Upper lobe of right lung (tissue), 1 donor: ENCODE measurements at regions not wholly inside any gene's neighbourhood (a gene's known extent, or its start where the extent isn't known, plus 50 kb on each side); places are given as distances from the start of the nearest gene placed in this dataset.

Experiments
- ATAC-seq: fragments of 200-7000 bp; cut with Tn5 transposase; one replicate; pipeline ENCODE4 v1.9.1; 2020; ENCODE audit warnings: mild to moderate bottlenecking, moderate library complexity
- DNase-seq: peaks from one replicate; pipeline ENCODE4 v3.0.0-alpha.2; 2020
- H3K27ac ChIP-seq: fragments of 200-600 bp; one replicate; pipeline ENCODE4 v1.8.0; 2022
- H3K27me3 ChIP-seq: fragments of 200-600 bp; one replicate; pipeline ENCODE4 v1.8.0; 2022; ENCODE audit warnings: mild to moderate bottlenecking
- H3K36me3 ChIP-seq: fragments of 200-600 bp; one replicate; pipeline ENCODE4 v1.8.0; 2022
- H3K4me1 ChIP-seq: fragments of 200-600 bp; one replicate; pipeline ENCODE4 v1.8.0; 2022
- H3K4me3 ChIP-seq: fragments of 200-600 bp; one replicate; pipeline ENCODE4 v1.8.0; 2022; ENCODE audit warnings: mild to moderate bottlenecking
- H3K9me3 ChIP-seq: fragments of 200-600 bp; one replicate; pipeline ENCODE4 v1.8.0; 2022
- intact Hi-C: fragments of 100-400 bp; cut with DNase I; formaldehyde crosslinking; loops from one replicate; pipeline ENCODE4 v1.11.0; 2022
- TF ChIP-seq, protein P1 (sequence below): fragments of 200-600 bp; IDR thresholded peaks from one replicate; pipeline ENCODE4 v1.8.0; 2022; ENCODE audit warnings: antibody characterized with exemption
- donor health status: DM: no; HTN: yes; CAD: no; lungs with severe emphysema.

DNA sequence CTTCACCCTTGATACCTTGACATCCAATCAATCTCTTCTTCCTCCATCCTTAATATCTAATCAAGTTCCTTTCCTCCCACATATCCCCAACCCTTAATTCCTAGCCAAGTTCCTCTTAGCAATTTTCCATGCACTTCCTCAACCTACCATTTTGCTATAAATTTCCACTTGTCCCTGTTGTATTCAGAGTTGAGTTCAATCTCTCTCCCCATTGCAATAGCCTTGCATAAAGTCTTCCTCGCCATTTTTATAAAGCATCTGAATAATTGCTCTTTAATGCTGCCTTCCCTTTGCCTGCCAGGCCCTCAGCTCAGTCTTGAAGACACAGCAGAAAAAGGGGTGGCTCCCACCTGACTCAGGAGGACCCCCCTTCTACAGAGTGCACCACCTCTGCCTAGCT lies 390.3 kb downstream of the HHIPL2 start:
- Histone ChIP-seq H3K27ac (no peak overlapping the region), H3K36me3 (no peaks in the 10 kb centered on the region), H3K4me3 (no peak overlapping the region), H3K4me1 (no peaks in the 10 kb centered on the region), H3K27me3 (no peaks in the 10 kb centered on the region), H3K9me3 (peaks cover 5% of the 10 kb centered on the region)
- intact Hi-C loops: no loop called here
- no peak for ATAC-seq
- TF ChIP-seq, protein P1, sequence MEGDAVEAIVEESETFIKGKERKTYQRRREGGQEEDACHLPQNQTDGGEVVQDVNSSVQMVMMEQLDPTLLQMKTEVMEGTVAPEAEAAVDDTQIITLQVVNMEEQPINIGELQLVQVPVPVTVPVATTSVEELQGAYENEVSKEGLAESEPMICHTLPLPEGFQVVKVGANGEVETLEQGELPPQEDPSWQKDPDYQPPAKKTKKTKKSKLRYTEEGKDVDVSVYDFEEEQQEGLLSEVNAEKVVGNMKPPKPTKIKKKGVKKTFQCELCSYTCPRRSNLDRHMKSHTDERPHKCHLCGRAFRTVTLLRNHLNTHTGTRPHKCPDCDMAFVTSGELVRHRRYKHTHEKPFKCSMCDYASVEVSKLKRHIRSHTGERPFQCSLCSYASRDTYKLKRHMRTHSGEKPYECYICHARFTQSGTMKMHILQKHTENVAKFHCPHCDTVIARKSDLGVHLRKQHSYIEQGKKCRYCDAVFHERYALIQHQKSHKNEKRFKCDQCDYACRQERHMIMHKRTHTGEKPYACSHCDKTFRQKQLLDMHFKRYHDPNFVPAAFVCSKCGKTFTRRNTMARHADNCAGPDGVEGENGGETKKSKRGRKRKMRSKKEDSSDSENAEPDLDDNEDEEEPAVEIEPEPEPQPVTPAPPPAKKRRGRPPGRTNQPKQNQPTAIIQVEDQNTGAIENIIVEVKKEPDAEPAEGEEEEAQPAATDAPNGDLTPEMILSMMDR: no peak
- no peak for DNase-seq

DNA sequence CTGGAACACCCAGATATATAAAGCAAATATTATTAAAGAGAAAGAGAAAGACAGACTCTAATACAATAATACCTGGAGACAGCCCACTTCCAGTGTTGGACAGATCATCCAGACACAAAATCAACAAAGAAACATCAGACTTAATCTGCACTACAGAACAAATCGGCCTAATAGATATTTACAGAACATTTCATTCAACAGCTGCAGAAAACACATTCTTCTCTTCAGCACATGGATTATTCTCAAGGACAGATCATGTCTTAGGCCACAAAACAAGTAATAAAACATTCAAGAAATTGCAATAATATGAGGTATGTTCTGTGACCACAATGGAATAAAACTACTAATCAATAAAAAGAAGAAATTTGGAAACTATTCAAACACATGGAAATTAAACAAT lies 398.3 kb upstream of the DUSP10 start:
- intact Hi-C loops: no loop called here
- no peaks in the 10 kb centered on the region for H3K36me3 ChIP-seq
- H3K4me3 ChIP-seq: no peak overlapping the region
- DNase-seq: no peak
- no peaks in the 10 kb centered on the region for H3K27me3 ChIP-seq
- H3K27ac ChIP-seq: no peak overlapping the region
- peaks cover 5% of the 10 kb centered on the region for H3K9me3 ChIP-seq
- TF ChIP-seq, protein P1: no peak
- ATAC-seq: no peak
- H3K4me1 ChIP-seq: no peaks in the 10 kb centered on the region

DNA sequence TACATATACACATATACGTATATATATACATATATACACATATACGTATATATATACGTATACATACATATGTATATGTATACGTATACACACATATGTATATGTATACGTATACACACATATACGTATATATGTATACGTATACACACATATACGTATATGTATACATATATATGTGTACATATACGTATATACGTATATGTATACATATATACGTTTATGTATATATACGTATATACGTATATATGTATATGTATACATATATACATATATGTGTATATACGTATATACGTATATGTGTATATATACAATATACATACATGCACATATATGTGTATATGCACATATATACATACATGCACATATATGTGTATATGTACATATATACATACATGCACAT lies 396.2 kb upstream of the DUSP10 start:
- TF ChIP-seq, protein P1: no peak
- no peaks in the 10 kb centered on the region for H3K36me3 ChIP-seq
- ATAC-seq (no peak), DNase-seq (no peak)
- H3K27ac ChIP-seq: no peak overlapping the region
- peaks cover 5% of the 10 kb centered on the region for H3K9me3 ChIP-seq
- H3K4me1 ChIP-seq: no peaks in the 10 kb centered on the region
- intact Hi-C loops: no loop called here
- H3K27me3 ChIP-seq: no peaks in the 10 kb centered on the region
- no peak overlapping the region for H3K4me3 ChIP-seq

DNA sequence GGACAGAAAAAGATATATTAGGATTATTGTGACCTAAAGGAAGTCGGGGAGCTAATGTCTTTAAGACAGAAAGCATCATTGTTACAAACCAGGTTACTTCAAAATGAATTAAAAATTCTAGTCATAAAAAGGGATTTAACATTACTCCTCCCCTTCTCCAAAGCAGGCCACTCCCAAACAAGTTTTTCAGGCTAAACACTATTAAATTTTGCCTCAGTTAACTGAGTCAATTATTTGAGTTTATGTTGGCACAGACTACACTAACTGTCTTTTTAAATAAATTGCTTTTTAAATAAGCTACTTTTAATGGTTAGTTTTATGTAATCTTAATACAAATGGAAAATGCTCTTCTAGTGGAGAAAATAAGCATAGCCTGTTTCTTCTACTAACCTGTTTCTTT lies 395.0 kb upstream of the DUSP10 start:
- H3K4me3 ChIP-seq: no peak overlapping the region
- DNase-seq (no peak), ATAC-seq (no peak)

DNA sequence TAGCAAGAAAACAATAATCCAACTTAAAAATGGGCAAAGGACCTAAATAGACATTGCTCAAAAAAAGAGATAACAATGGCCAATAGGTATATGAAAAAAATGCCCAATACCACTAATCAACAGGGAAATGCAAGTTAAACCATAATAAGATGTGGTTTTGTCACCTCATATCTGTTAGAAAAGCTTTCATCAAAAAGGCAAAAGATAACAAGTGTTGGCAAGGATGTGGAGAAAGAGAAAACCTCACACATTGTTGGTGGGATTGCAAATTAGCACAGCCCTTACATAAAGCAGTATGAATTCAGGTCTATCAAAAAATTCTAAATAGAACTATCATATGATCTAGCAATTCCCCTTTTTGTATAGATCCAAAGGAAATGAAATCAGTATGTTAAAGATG lies 387.2 kb upstream of the DUSP10 start:
- Histone ChIP-seq H3K27me3 (no peaks in the 10 kb centered on the region), H3K4me1 (no peaks in the 10 kb centered on the region), H3K36me3 (no peaks in the 10 kb centered on the region), H3K9me3 (no peaks in the 10 kb centered on the region), H3K4me3 (no peak overlapping the region), H3K27ac (no peak overlapping the region)
- intact Hi-C loops: no loop called here
- ATAC-seq (no peak), DNase-seq (no peak)
- TF ChIP-seq, protein P1: no peak

More for the DNA sequence above, 395.0 kb upstream of the DUSP10 start:
- intact Hi-C loops: no loop called here
- Histone ChIP-seq H3K9me3 (no peaks in the 10 kb centered on the region), H3K4me1 (no peaks in the 10 kb centered on the region), H3K27me3 (no peaks in the 10 kb centered on the region), H3K36me3 (no peaks in the 10 kb centered on the region), H3K27ac (no peak overlapping the region)
- TF ChIP-seq, protein P1: no peak

DNA sequence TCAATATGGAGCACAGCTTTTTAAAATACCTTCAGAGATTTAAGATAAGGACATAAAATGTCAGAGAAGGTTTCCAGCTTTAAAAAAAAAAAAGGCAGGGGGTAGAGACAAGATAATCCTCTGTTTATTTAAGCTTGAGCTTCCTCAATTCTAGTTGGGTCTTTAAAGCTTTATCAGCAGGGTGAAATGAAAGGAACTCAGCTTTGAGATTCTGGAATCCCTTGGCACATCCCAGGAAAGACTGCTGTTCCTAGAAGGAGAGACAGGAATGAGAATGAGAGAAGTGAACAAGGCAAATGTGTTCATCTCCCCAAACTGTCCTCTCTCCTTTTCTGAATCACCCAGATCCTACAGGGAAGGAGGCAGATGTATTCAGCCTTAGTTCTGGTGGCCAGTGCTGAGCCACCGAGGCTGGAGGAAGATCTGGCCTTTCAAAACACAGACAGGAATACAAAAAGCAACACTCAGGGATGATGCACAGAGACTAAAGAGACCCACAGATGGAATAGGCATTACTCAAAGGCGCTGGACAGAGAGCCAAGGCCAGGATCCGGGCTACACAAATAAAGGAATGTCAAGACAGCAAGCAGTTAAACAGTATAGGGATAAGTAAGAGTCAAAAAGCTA lies 385.8 kb upstream of the DUSP10 start:
- intact Hi-C loops: no loop called here
- no peak overlapping the region for H3K27ac ChIP-seq
- ATAC-seq: no peak

More for the DNA sequence above, 385.8 kb upstream of the DUSP10 start:
- no peaks in the 10 kb centered on the region for H3K27me3 ChIP-seq
- DNase-seq: no peak
- H3K9me3 ChIP-seq: no peaks in the 10 kb centered on the region
- TF ChIP-seq, protein P1: no peak
- no peaks in the 10 kb centered on the region for H3K36me3 ChIP-seq
- H3K4me1 ChIP-seq: no peaks in the 10 kb centered on the region
- H3K4me3 ChIP-seq: no peak overlapping the region
